ENCODE measurements at regions not wholly inside any gene's neighbourhood (a gene's known extent, or its start where the extent isn't known, plus 50 kb on each side); places are given as distances from the start of the nearest gene placed in this dataset.

DNA sequence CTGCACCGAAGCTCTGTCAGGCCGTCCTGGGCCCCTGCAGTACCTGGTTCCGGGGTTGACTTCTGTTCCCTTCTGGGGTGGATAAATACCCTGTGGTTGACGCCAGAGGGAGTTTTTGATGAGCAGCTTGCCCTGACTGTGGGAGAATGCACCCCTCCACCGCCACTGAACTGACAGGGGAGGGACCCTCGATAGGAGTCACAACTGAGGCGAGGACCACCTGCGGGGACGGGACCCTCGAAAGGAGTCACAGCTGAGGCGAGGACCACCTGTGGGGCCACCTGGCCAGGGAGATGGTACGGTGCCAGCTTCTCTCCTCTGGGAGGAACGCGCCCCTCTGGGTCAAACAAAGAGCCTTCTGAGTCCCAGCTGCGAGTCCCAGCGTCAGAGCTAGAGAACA is 100.1 kb upstream of the FRMD1 start:
- Histone ChIP-seq H3K27ac (no peak overlapping the region), H3K9me3 (no peaks in the 10 kb centered on the region)

DNA sequence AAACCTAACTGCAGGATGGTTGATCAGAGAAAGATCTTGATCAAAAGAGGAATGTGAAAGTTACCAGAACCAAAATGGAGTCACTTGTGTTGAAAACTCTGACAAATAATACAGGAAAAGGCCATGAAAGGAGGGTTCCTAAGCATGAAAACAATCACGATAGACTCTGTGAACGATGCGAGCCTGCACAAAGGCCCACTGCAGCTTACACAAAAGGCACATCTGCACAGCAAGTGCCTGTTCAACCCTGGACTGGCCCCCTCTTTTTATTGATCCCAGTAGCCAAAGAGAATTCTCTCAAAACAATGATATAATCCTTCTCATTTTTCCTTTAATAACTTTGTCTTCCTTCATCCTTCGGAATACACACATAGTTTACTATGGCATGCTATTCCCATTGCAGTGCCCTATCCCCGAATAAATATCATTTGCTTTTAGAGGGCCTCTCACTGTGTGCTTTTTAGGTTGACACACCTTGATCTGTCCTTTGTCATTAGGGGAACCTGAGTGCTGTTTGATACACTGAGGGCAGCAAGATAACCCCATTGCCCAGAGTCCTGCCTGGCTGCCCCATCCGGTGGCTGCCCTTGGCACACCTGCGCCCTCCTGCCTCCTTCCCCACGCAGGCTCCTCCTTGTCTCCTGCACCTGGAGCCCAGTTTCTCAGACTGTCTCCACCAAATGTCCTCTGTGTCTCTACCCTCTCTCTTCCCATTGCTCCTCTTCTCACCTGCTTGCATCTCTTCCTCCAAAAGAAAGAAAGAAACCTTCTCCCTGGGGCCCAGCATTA is 98.3 kb upstream of the FRMD1 start:
- peaks cover 0 to 13% (median 0%) of the 10 kb centered on the region in 9 donors for H3K27me3 ChIP-seq
- no peak overlapping the region for H3K4me3 ChIP-seq
- DNase-seq (no peak), ATAC-seq (no peak)
- 89 to 92% (median 91%) methylated on average over 8 of the region's 8 CpGs for WGBS, 4 donors
- H3K4me1 ChIP-seq: no peaks in the 10 kb centered on the region
- intact Hi-C loops (cut with DNase I): no loop called here
- no peaks in the 10 kb centered on the region for H3K9me3 ChIP-seq
- H3K36me3 ChIP-seq: no peaks in the 10 kb centered on the region
- no peak overlapping the region for H3K27ac ChIP-seq
- TF ChIP-seq, protein P1, sequence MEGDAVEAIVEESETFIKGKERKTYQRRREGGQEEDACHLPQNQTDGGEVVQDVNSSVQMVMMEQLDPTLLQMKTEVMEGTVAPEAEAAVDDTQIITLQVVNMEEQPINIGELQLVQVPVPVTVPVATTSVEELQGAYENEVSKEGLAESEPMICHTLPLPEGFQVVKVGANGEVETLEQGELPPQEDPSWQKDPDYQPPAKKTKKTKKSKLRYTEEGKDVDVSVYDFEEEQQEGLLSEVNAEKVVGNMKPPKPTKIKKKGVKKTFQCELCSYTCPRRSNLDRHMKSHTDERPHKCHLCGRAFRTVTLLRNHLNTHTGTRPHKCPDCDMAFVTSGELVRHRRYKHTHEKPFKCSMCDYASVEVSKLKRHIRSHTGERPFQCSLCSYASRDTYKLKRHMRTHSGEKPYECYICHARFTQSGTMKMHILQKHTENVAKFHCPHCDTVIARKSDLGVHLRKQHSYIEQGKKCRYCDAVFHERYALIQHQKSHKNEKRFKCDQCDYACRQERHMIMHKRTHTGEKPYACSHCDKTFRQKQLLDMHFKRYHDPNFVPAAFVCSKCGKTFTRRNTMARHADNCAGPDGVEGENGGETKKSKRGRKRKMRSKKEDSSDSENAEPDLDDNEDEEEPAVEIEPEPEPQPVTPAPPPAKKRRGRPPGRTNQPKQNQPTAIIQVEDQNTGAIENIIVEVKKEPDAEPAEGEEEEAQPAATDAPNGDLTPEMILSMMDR (IDR thresholded peaks at IDR 0.05): no peak
- no peak for TF ChIP-seq POLR2A (IDR thresholded peaks at IDR 0.05)

More for the DNA sequence above, 100.1 kb upstream of the FRMD1 start:
- Histone ChIP-seq H3K27me3 (peaks cover 0 to 10% (median 0%) of the 10 kb centered on the region in 9 donors), H3K4me1 (no peaks in the 10 kb centered on the region), H3K4me3 (no peak overlapping the region), H3K36me3 (no peaks in the 10 kb centered on the region)
- ATAC-seq (no peak), DNase-seq (peak in 1 of 5 donors; percentile 0)
- intact Hi-C loops (cut with DNase I): no loop called here
- TF ChIP-seq, protein P1 (IDR thresholded peaks at IDR 0.05): no peak
- no peak for TF ChIP-seq POLR2A (IDR thresholded peaks at IDR 0.05)
- 84 to 95% (median 90%) methylated on average over 14 to 16 of the region's 16 CpGs for WGBS, 4 donors

DNA sequence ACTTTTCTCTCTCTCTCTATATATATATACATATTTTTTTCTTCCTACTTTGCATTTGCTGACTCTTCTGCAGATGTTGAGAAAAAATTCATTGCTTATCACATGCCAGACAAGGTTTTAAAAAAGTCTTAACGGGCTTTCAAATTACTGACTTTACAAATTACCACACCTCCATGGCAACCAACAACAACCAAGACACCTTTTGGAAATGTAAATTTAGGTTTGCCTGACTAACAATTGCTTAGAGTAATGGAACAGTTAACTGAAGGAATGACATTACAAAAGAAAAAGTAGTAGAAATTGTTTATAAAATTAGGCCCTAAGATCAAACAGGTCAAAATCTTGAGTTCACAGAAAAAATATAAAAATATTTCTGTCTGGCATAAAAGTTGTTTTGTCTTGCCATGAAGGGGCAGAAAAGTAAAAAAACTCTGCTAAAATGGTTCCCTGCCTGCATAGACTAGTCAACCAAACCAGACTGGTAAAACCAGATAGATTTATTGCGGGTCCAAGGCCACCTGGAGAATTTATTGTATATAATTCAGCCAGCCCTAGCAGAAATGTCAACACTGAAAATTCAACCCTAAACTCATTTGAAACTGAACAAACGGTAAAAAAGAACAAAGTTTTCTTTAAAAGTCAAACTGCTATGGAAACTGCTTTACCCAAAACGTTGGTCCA is 92.8 kb upstream of the FRMD1 start:
- TF ChIP-seq POLR2A (IDR thresholded peaks at IDR 0.05): no peak
- TF ChIP-seq, protein P1 (IDR thresholded peaks at IDR 0.05): no peak
- no peaks in the 10 kb centered on the region for H3K36me3 ChIP-seq
- H3K27ac ChIP-seq: no peak overlapping the region
- no peaks in the 10 kb centered on the region for H3K4me1 ChIP-seq
- peaks cover 0 to 14% (median 0%) of the 10 kb centered on the region in 9 donors for H3K27me3 ChIP-seq
- DNase-seq: no peak
- no peak overlapping the region for H3K4me3 ChIP-seq
- WGBS, 4 donors: 51 to 67% (median 52%) methylated on average over 4 of the region's 4 CpGs
- peaks cover 0 to 5% (median 0%) of the 10 kb centered on the region in 12 donors for H3K9me3 ChIP-seq
- intact Hi-C loops (cut with DNase I): no loop called here
- no peak for ATAC-seq

DNA sequence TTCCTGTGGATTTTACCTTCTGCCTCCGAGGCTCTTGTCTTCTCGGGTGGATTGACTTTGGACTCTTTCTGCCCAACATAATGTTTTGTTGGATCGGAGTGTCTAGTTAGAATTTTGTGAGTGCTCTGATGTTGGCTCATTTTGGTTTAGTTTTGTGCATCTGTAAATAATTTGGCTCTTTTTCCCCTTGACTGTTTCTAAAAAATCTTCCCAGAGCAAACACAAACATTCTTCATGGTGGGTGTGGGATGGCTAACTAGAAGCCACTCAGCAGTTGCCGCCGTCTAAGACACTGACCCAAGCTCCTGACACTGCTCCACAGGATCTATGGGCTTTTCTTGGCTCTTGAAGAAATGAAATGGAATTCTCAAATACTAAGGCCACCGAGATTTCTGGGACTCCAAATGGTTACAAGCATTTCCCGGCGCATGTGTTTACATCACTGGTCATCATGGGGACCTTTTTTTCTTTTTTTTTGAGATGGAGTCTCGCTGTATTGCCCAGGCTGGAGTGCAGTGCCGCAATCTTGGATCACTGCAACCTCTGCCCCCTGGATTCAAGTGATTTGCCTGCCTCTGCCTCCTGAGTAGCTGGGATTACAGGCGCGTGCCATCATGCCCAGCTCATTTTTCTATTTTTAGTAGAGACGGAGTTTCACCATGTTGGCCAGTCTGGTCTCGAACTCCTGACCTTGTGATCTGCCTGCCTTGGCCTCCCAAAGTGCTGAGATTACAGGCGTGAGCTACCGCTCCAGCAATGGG is 92.0 kb upstream of the FRMD1 start:
- Histone ChIP-seq H3K27me3 (peaks cover 0 to 14% (median 0%) of the 10 kb centered on the region in 9 donors), H3K27ac (no peak overlapping the region), H3K36me3 (no peaks in the 10 kb centered on the region), H3K4me1 (no peaks in the 10 kb centered on the region), H3K4me3 (no peak overlapping the region), H3K9me3 (peaks cover 0 to 5% (median 0%) of the 10 kb centered on the region in 12 donors)
- DNase-seq (no peak), ATAC-seq (no peak)
- no peak for TF ChIP-seq POLR2A (IDR thresholded peaks at IDR 0.05)
- TF ChIP-seq, protein P1 (IDR thresholded peaks at IDR 0.05): no peak
- intact Hi-C loops (cut with DNase I): no loop called here
- WGBS, 4 donors: 84 to 91% (median 86%) methylated on average over 16 of the region's 16 CpGs

Data from heart left ventricle (tissue), 16 donors.